ENCODE measurements at regions not wholly inside any gene's neighbourhood (a gene's known extent, or its start where the extent isn't known, plus 50 kb on each side); places are given as distances from the start of the nearest gene placed in this dataset.

- Mint-ChIP-seq H3K27me3 (ENCODE audit: low read depth) (no peaks in the 10 kb centered on the region), H3K4me3 (no peak overlapping the region), H3K9me3 (peaks cover 6% of the 10 kb centered on the region), H3K27ac (no peak overlapping the region), H3K36me3 (peaks cover 7% of the 10 kb centered on the region), H3K4me1 (peaks cover 6% of the 10 kb centered on the region)
- no peak for TF ChIP-seq CTCF (IDR thresholded peaks at IDR 0.05; ENCODE audit: unreplicated experiment)
- DNase-seq (ENCODE audit: low spot score in 2 of 2, unreplicated experiment in 2 of 2): no peak
Observed at GRCh38 chr2:3132466-3132865, 245.2 kb downstream of the EIPR1 start.

GRCh38 chr2:3131636-3132326, 245.8 kb downstream of the EIPR1 start:
- no peak for DNase-seq (ENCODE audit: low spot score in 2 of 2, unreplicated experiment in 2 of 2)
- H3K36me3 Mint-ChIP-seq: peaks cover 7% of the 10 kb centered on the region
- H3K27ac Mint-ChIP-seq: no peak overlapping the region
- peaks cover 13% of the 10 kb centered on the region for H3K4me1 Mint-ChIP-seq
- no peak overlapping the region for H3K4me3 Mint-ChIP-seq
- no peaks in the 10 kb centered on the region for H3K27me3 Mint-ChIP-seq (ENCODE audit: low read depth)
- no peak for TF ChIP-seq CTCF (IDR thresholded peaks at IDR 0.05; ENCODE audit: unreplicated experiment)
- peaks cover 6% of the 10 kb centered on the region for H3K9me3 Mint-ChIP-seq

GRCh38 chr2:3130889-3131635, 246.6 kb downstream of the EIPR1 start:
- Mint-ChIP-seq H3K27me3 (ENCODE audit: low read depth) (no peaks in the 10 kb centered on the region), H3K4me1 (peaks cover 16% of the 10 kb centered on the region), H3K9me3 (peaks cover 6% of the 10 kb centered on the region), H3K4me3 (no peak overlapping the region), H3K27ac (no peak overlapping the region), H3K36me3 (peaks cover 7% of the 10 kb centered on the region)
- no peak for TF ChIP-seq CTCF (IDR thresholded peaks at IDR 0.05; ENCODE audit: unreplicated experiment)
- no peak for DNase-seq (ENCODE audit: low spot score in 2 of 2, unreplicated experiment in 2 of 2)

- no peak for TF ChIP-seq CTCF (IDR thresholded peaks at IDR 0.05; ENCODE audit: unreplicated experiment)
- Mint-ChIP-seq H3K27me3 (ENCODE audit: low read depth) (no peaks in the 10 kb centered on the region), H3K9me3 (peaks cover under 1% of the 10 kb centered on the region), H3K4me3 (no peak overlapping the region), H3K27ac (no peak overlapping the region), H3K4me1 (peaks cover 18% of the 10 kb centered on the region), H3K36me3 (peaks cover 2% of the 10 kb centered on the region)
- DNase-seq (ENCODE audit: low spot score in 2 of 2, unreplicated experiment in 2 of 2): no peak
Observed at GRCh38 chr2:3130444-3130843, 247.2 kb downstream of the EIPR1 start.

GRCh38 chr2:3129867-3130266, 247.8 kb downstream of the EIPR1 start:
- Mint-ChIP-seq H3K27ac (no peak overlapping the region), H3K4me1 (peaks cover 19% of the 10 kb centered on the region), H3K27me3 (ENCODE audit: low read depth) (no peaks in the 10 kb centered on the region), H3K36me3 (no peaks in the 10 kb centered on the region), H3K9me3 (no peaks in the 10 kb centered on the region), H3K4me3 (no peak overlapping the region)
- no peak for TF ChIP-seq CTCF (IDR thresholded peaks at IDR 0.05; ENCODE audit: unreplicated experiment)
- no peak for DNase-seq (ENCODE audit: low spot score in 2 of 2, unreplicated experiment in 2 of 2)

Data from mesothelial cell of epicardium (in vitro differentiated cells).